HuH-7 (cell line): ENCODE measurements at regions not wholly inside any gene's neighbourhood (a gene's known extent, or its start where the extent isn't known, plus 50 kb on each side); places are given as distances from the start of the nearest gene placed in this dataset.

Source experiments
- DNase-seq: peaks from one replicate; pipeline ENCODE4 v3.0.0; 2011; ENCODE audit warnings: low spot score

DNA sequence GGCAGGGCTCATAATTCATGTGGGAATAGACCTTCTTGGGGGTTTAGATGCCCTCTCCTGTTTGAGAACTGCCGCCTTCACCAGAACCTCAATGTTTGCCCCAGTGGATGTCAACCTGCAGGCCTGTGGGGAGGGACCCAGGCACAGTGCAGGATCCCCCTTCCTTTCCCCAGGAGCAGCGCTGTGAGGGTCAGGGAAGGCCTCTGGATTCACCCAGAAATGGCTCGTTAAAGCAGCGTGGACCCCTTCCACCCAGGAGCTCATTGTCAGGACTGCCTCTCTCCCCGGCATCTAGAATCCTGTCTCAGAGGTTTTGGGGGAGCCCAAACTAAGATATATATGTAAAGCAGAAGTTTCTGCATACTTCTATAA is 188.3 kb downstream of the GADD45G start:
- no peak for DNase-seq

- DNase-seq = no peak
Observed at GRCh38 chr9:89793551-89793950, 188.7 kb downstream of the GADD45G start.

DNA sequence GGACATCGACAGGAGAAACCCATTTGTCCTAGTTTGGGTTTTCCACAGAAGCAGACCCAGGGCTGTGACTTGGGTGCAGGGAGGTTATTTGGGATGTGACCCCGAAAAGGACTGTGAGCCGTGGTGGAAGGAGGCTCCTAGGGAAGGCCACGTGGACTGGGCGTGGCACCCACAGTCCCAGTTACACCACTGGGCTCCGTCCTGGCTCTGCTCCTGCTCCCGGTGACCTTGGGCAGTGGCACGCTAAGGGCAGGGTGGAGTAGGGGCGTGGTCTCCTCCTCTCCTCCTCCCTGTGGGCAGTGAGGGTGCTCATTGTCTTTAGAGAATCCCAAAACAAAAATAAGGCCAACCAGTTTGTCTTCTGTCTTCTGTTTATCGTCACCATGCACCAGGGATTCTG is 190.1 kb downstream of the GADD45G start:
- DNase-seq = no peak

GRCh38 chr9:89795538-89796195 is 190.9 kb downstream of the GADD45G start:
- no peak for DNase-seq

- DNase-seq = no peak
Observed at GRCh38 chr9:89796606-89797005, 191.8 kb downstream of the GADD45G start.

DNA sequence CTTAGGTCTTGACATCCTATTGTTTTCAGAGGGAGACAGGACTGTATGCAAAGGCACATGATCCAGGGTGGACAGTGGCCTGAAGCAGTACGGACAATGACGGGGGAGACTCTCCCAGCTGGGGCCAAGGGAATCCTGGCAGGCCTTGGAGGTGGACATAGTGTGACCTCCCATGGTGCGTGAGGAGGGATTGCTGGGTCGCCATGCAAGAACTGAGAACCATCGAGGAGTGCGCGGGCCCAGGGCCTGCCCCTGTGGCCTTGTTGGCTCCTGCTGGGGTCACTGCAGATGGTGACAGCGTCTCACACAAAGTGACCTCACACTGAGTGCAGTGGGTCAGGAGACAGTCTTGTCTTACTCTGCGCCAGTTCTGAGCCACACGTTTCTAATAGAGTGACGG is 192.4 kb downstream of the GADD45G start:
- no peak for DNase-seq

DNA sequence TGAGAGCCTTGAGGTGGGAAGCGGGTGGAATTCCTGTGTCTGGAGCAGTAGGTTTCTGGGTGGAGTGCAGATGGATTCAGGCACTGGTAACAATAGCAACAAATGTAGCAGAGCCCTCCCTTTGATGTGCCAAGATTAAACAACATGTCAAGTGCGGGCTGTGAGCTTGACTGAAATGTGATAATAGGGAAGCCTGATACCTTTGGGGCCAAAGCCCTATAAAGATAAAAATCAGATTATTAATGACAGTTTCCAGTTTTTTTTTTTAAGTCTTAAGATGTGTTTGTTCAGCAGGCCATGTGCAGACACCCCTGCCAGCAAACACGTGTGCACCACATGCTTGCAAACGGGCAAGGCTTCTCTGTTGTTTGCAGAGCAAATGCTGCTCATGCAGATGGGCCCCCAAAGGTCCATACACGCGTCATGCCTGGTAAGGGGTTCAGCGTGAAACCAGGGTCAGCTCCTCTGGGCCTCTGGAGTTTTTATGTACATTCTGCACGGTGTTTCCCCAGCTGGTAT is 193.2 kb downstream of the GADD45G start:
- no peak for DNase-seq

- DNase-seq = no peak
Observed at GRCh38 chr9:89798547-89799120, 193.8 kb downstream of the GADD45G start.

- no peak for DNase-seq
Observed at GRCh38 chr9:89799221-89799620, 194.4 kb downstream of the GADD45G start.

- DNase-seq = no peak
Observed at GRCh38 chr9:89799766-89800165, 195.0 kb downstream of the GADD45G start.

GRCh38 chr9:89801341-89801740 is 196.5 kb downstream of the GADD45G start:
- DNase-seq = no peak

DNA sequence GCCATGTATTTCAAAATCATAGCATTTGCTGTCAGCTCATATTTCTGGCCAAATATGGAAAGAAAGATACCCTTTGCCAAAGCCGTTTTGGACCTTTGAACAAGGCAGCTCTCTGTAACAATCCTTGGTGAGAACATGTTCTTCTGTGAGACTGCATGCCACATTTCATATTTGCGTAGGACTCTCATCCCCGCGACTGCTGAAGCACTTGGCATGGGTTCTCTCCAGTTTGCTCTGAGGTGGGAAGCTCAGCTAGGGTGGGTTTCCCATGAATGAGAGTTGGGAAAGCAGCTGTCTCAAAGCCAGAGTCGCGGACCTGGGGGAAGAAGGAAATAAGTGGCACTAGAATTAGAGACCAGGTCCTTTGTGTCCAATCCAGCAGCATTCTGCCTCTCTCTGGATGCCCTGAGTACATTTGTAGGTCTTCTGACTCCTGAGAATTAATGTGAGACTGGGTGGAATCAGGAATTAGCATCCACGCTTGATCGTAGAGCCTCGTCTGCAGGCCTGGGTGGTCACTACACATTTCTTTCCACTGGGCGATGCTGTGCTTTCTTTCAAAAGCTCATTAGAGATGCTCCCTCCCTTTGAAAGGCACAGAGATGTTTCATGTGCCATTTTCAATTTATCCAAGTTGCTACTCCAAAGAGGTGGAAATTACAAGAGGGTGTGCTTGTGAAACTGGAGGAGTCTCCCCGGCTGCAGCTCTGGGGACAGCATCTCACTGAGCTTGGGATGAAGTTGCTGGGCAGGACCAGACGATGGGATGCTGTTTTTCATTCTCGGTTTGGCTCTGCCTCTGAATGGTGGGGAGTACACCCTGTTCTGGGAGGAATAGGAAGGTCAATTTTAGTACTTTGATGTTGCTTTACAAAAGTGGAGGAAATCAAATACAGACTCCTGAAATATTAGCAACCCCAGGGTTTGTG is 197.2 kb downstream of the GADD45G start:
- no peak for DNase-seq

GRCh38 chr9:89802781-89803355 is 198.1 kb downstream of the GADD45G start:
- no peak for DNase-seq

GRCh38 chr9:89803403-89803802 is 198.6 kb downstream of the GADD45G start:
- DNase-seq = no peak

- DNase-seq = no peak
Observed at GRCh38 chr9:89804766-89805531, 200.1 kb downstream of the GADD45G start.

GRCh38 chr9:89805571-89806292 is 200.9 kb downstream of the GADD45G start:
- DNase-seq = no peak

DNA sequence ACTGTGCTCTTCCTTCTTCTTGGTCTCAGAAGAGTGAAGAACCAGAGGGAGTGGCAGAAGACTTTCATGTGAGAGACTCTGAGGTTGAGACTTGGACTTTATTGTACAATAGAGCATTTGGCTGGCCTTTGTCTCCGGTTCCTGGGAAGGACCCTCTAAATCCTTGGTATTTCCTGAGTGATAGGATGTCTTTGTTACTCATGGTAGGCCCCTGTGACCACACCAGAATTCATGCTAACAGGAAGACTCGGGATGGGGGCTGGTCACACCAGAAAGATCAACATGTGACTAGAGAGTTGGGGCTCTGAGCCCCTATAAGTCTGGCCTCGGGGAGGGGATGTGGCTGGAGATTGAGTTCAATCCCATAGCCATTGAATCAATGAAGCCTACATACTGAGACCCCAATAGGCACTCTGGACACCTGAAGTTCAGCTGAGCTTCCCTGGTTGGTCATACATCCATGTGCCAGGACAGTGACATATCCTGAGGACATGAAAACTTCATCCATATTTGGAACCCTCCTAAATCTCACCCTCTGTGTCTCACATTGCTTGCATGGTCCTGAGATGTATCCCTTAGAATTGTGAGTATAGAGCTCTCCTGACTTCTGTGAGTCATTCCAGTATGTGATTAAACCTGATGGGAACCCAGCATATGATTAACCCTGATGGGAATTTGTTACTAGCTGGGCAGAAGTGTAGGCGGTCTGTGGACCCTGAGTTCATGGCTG is 201.7 kb downstream of the GADD45G start:
- DNase-seq = no peak

GRCh38 chr9:89807101-89807395 is 202.2 kb downstream of the GADD45G start:
- DNase-seq = no peak

- DNase-seq = no peak
Observed at GRCh38 chr9:89807682-89808075, 202.9 kb downstream of the GADD45G start.

GRCh38 chr9:89808076-89808755 is 203.4 kb downstream of the GADD45G start:
- DNase-seq = no peak
